HG02885 (cell line): ENCODE measurements at regions not wholly inside any gene's neighbourhood (a gene's known extent, or its start where the extent isn't known, plus 50 kb on each side); places are given as distances from the start of the nearest gene placed in this dataset.

Experiments used
- ATAC-seq: cut with Tn5 transposase; IDR thresholded peaks from one replicate; pipeline ENCODE4 v1.9.1; 2021; ENCODE audit warnings: mild to moderate bottlenecking; ENCODE audit not compliant: unreplicated experiment, poor library complexity

- no peak for ATAC-seq
Observed at GRCh38 chr17:68812876-68813584, 142.2 kb downstream of the ABCA8 start.

- no peak for ATAC-seq
Observed at GRCh38 chr17:68809148-68809547, 146.0 kb downstream of the ABCA8 start.

GRCh38 chr17:68807998-68808772 is 147.0 kb downstream of the ABCA8 start:
- ATAC-seq, result no peak

GRCh38 chr17:68805609-68806008 is 149.6 kb downstream of the ABCA8 start:
- no peak for ATAC-seq

GRCh38 chr17:68804777-68805520 is 150.2 kb downstream of the ABCA8 start:
- ATAC-seq, result no peak

GRCh38 chr17:68803164-68803929 is 151.8 kb downstream of the ABCA8 start:
- ATAC-seq, result no peak

GRCh38 chr17:68801335-68802247 is 153.6 kb downstream of the ABCA8 start:
- ATAC-seq, result no peak

GRCh38 chr17:68800751-68801150 is 154.4 kb downstream of the ABCA8 start:
- no peak for ATAC-seq

GRCh38 chr17:68794636-68795434 is 160.4 kb downstream of the ABCA8 start:
- no peak for ATAC-seq

- no peak for ATAC-seq
Observed at GRCh38 chr17:68792873-68793272, 162.3 kb downstream of the ABCA8 start.

GRCh38 chr17:68792042-68792685 is 163.0 kb downstream of the ABCA8 start:
- ATAC-seq, result no peak

GRCh38 chr17:68790931-68791330 is 164.3 kb downstream of the ABCA8 start:
- no peak for ATAC-seq

- no peak for ATAC-seq
Observed at GRCh38 chr17:68790492-68790891, 164.7 kb downstream of the ABCA8 start.

- no peak for ATAC-seq
Observed at GRCh38 chr17:68789203-68789962, 165.8 kb downstream of the ABCA8 start.

- ATAC-seq, result no peak
Observed at GRCh38 chr17:68785565-68786486, 169.4 kb downstream of the ABCA8 start.

GRCh38 chr17:68784431-68784830 is 170.8 kb downstream of the ABCA8 start:
- no peak for ATAC-seq
